BLaER1 treated with 17β-estradiol and CSF1 and Interleukin-3, amounts not matched to agents 10 nM and 100 nM (cell line): ENCODE measurements at regions not wholly inside any gene's neighbourhood (a gene's known extent, or its start where the extent isn't known, plus 50 kb on each side); places are given as distances from the start of the nearest gene placed in this dataset.
"Not testable (repeated sequence)": the region's sequence is repeated elsewhere in the genome, so short reads cannot be mapped to it uniquely, and the experiment has no call there.

Experiments used
- H3K27ac ChIP-seq, 11 experiments: shearing (Covaris generic); formaldehyde crosslinking; 2 replicates each; pipeline ENCODE4 v1.8.1; 2022
- H3K27me3 ChIP-seq, 11 experiments: shearing (Covaris generic); formaldehyde crosslinking; 2 replicates each; pipeline ENCODE4 v1.8.1; 2022
- H3K36me3 ChIP-seq, 11 experiments: shearing (Covaris generic); formaldehyde crosslinking; 2 replicates each; pipeline ENCODE4 v1.8.1; 2022
- H3K4me1 ChIP-seq, 10 experiments: shearing (Covaris generic); formaldehyde crosslinking; 2 replicates each; pipeline ENCODE4 v1.8.1; 2022
- H3K4me2 ChIP-seq, 11 experiments: shearing (Covaris generic); formaldehyde crosslinking; 2 replicates each; pipeline ENCODE4 v1.8.1; 2022
- H3K4me3 ChIP-seq, 10 experiments: shearing (Covaris generic); formaldehyde crosslinking; 2 replicates each; pipeline ENCODE4 v1.8.1; 2022
- H3K9ac ChIP-seq, 11 experiments: shearing (Covaris generic); formaldehyde crosslinking; 2 replicates each; pipeline ENCODE4 v1.8.1; 2022
- H3K9me3 ChIP-seq, 11 experiments: shearing (Covaris generic); formaldehyde crosslinking; replicated peaks in 1 of 11; 2 replicates each; pipeline ENCODE4 v1.8.1; 2022
- H4K20me1 ChIP-seq, 11 experiments: shearing (Covaris generic); formaldehyde crosslinking; 2 replicates each; pipeline ENCODE4 v1.8.1; 2022
- Cebpa-rat ChIP-seq, 11 experiments: shearing (Covaris generic); IDR thresholded peaks; 2 replicates each; pipeline ENCODE4 v1.8.1; 2022

- Histone ChIP-seq H3K36me3 (no peaks in the 10 kb centered on the region), H3K4me3 (no peak overlapping the region), H3K9me3 (no peaks in the 10 kb centered on the region), H3K4me1 (peaks cover 4 to 22% (median 11%) of the 10 kb centered on the region in 10 experiments; a peak in 15 of 20 replicates), H3K9ac (no peak overlapping the region), H4K20me1 (no peaks in the 10 kb centered on the region; a peak in 1 of 22 replicates), H3K27ac (no peak overlapping the region), H3K27me3 (no peaks in the 10 kb centered on the region), H3K4me2 (peak overlapping the region in 3 of 11 experiments; percentile 18 to 32 (median 21); a peak in 2 of 22 replicates)
- TF ChIP-seq Cebpa-rat (IDR thresholded peaks at IDR 0.05): no peak
Observed at GRCh38 chr15:77836906-77837648, 204.4 kb upstream of the LINGO1 start.

- H3K4me1 ChIP-seq: peaks cover 4 to 24% (median 12%) of the 10 kb centered on the region in 10 experiments; a peak in 15 of 20 replicates
- no peaks in the 10 kb centered on the region for H3K36me3 ChIP-seq
- no peak overlapping the region for H3K9ac ChIP-seq
- H4K20me1 ChIP-seq: no peaks in the 10 kb centered on the region; a peak in 1 of 22 replicates
- H3K4me3 ChIP-seq: no peak overlapping the region
- no peak overlapping the region for H3K4me2 ChIP-seq
- no peaks in the 10 kb centered on the region for H3K9me3 ChIP-seq
- H3K27me3 ChIP-seq: no peaks in the 10 kb centered on the region
- H3K27ac ChIP-seq: no peak overlapping the region
- TF ChIP-seq Cebpa-rat (IDR thresholded peaks at IDR 0.05): no peak
Observed at GRCh38 chr15:77836121-77836692, 203.5 kb upstream of the LINGO1 start.

GRCh38 chr15:77834276-77834990 is 201.7 kb upstream of the LINGO1 start:
- no peaks in the 10 kb centered on the region for H3K27me3 ChIP-seq
- no peak overlapping the region for H3K4me3 ChIP-seq
- no peaks in the 10 kb centered on the region for H3K9me3 ChIP-seq
- no peak overlapping the region for H3K4me2 ChIP-seq
- peaks cover 0 to 28% (median 16%) of the 10 kb centered on the region in 10 experiments; a peak in 17 of 20 replicates for H3K4me1 ChIP-seq
- no peak overlapping the region for H3K27ac ChIP-seq
- no peak for TF ChIP-seq Cebpa-rat (IDR thresholded peaks at IDR 0.05)
- H3K36me3 ChIP-seq: no peaks in the 10 kb centered on the region
- no peak overlapping the region for H3K9ac ChIP-seq
- H4K20me1 ChIP-seq: no peaks in the 10 kb centered on the region

- no peak overlapping the region for H3K4me3 ChIP-seq
- no peaks in the 10 kb centered on the region for H3K27me3 ChIP-seq
- 0 out of 22 replicates have a peak, but pooled peaks cover 0 to 6% (median 0%) of the 10 kb centered on the region in 11 experiments for H4K20me1 ChIP-seq
- H3K4me2 ChIP-seq: peak overlapping the region in 4 of 11 experiments; percentile 3 to 15 (median 10); a peak in 5 of 22 replicates
- peaks cover 0 to 21% (median 12%) of the 10 kb centered on the region in 10 experiments; a peak in 16 of 20 replicates for H3K4me1 ChIP-seq
- H3K9ac ChIP-seq: no peak overlapping the region
- TF ChIP-seq Cebpa-rat (IDR thresholded peaks at IDR 0.05): no peak
- no peaks in the 10 kb centered on the region for H3K9me3 ChIP-seq
- H3K27ac ChIP-seq: no peak overlapping the region
- no peaks in the 10 kb centered on the region for H3K36me3 ChIP-seq
Observed at GRCh38 chr15:77832874-77833273, 200.2 kb upstream of the LINGO1 start.

GRCh38 chr15:77831986-77832385 is 199.3 kb upstream of the LINGO1 start:
- Histone ChIP-seq H3K4me2 (no peak overlapping the region), H3K4me1 (peaks cover 0 to 14% (median 10%) of the 10 kb centered on the region in 10 experiments; a peak in 16 of 20 replicates), H4K20me1 (0 out of 22 replicates have a peak, but pooled peaks cover 0 to 6% (median 0%) of the 10 kb centered on the region in 11 experiments), H3K9ac (no peak overlapping the region), H3K27me3 (no peaks in the 10 kb centered on the region), H3K36me3 (no peaks in the 10 kb centered on the region), H3K27ac (no peak overlapping the region), H3K9me3 (no peaks in the 10 kb centered on the region), H3K4me3 (no peak overlapping the region)
- TF ChIP-seq Cebpa-rat (IDR thresholded peaks at IDR 0.05): no peak

GRCh38 chr15:77830051-77830468 is 197.3 kb upstream of the LINGO1 start:
- Histone ChIP-seq H3K4me2 (peak overlapping the region in 4 of 11 experiments; percentile 2 to 49 (median 21); a peak in 4 of 22 replicates), H4K20me1 (peaks cover 0 to 18% (median 0%) of the 10 kb centered on the region in 11 experiments; a peak in 3 of 22 replicates), H3K9ac (no peak overlapping the region), H3K4me3 (no peak overlapping the region), H3K4me1 (peaks cover 0 to 14% (median 10%) of the 10 kb centered on the region in 10 experiments; a peak in 16 of 20 replicates), H3K27ac (no peak overlapping the region), H3K9me3 (no peaks in the 10 kb centered on the region), H3K27me3 (no peaks in the 10 kb centered on the region), H3K36me3 (no peaks in the 10 kb centered on the region)
- TF ChIP-seq Cebpa-rat (IDR thresholded peaks at IDR 0.05): no peak

GRCh38 chr15:77829331-77829730 is 196.6 kb upstream of the LINGO1 start:
- H3K4me3 ChIP-seq: not testable (repeated sequence)

GRCh38 chr15:77827860-77828259 is 195.1 kb upstream of the LINGO1 start:
- Histone ChIP-seq H3K4me3 (no peak overlapping the region), H3K9ac (no peak overlapping the region), H3K27ac (no peak overlapping the region), H3K36me3 (no peaks in the 10 kb centered on the region), H3K9me3 (no peaks in the 10 kb centered on the region), H3K27me3 (no peaks in the 10 kb centered on the region; a peak in 1 of 22 replicates), H3K4me2 (no peak overlapping the region), H3K4me1 (peaks cover 0 to 9% (median 5%) of the 10 kb centered on the region in 10 experiments; a peak in 10 of 20 replicates), H4K20me1 (peaks cover 0 to 30% (median 0%) of the 10 kb centered on the region in 11 experiments; a peak in 5 of 22 replicates)
- TF ChIP-seq Cebpa-rat (IDR thresholded peaks at IDR 0.05): no peak

More at GRCh38 chr15:77829331-77829730, 196.6 kb upstream of the LINGO1 start:
- H4K20me1 ChIP-seq: peaks cover 0 to 18% (median 0%) of the 10 kb centered on the region in 11 experiments; a peak in 3 of 22 replicates
- H3K4me2 ChIP-seq, H3K9ac ChIP-seq, H3K27ac ChIP-seq, H3K9me3 ChIP-seq, H3K27me3 ChIP-seq, H3K36me3 ChIP-seq: not testable (repeated sequence)
- peaks cover 0 to 14% (median 10%) of the 10 kb centered on the region in 10 experiments; a peak in 16 of 20 replicates for H3K4me1 ChIP-seq
